HFFc6 (cell line): ENCODE measurements at regions not wholly inside any gene's neighbourhood (a gene's known extent, or its start where the extent isn't known, plus 50 kb on each side); places are given as distances from the start of the nearest gene placed in this dataset.

Experiments used
- DNase-seq: peaks from one replicate; pipeline ENCODE4 v3.0.0-alpha.2; 2018
- H3K27ac Mint-ChIP-seq: 2 replicates; pipeline ENCODE4 v1.8.0; 2020; ENCODE audit warnings: mild to moderate bottlenecking, mixed read lengths
- H3K27me3 Mint-ChIP-seq: 2 replicates; pipeline ENCODE4 v1.8.0; 2021; ENCODE audit warnings: mild to moderate bottlenecking, moderate library complexity, mixed read lengths; ENCODE audit not compliant: insufficient read depth
- H3K36me3 Mint-ChIP-seq: 2 replicates; pipeline ENCODE4 v1.8.0; 2021; ENCODE audit warnings: low read depth, mixed read lengths
- H3K4me1 Mint-ChIP-seq: 2 replicates; pipeline ENCODE4 v1.8.0; 2020; ENCODE audit warnings: low read depth, mixed read lengths
- H3K4me3 Mint-ChIP-seq: 2 replicates; pipeline ENCODE4 v1.8.0; 2020; ENCODE audit warnings: mild to moderate bottlenecking, moderate library complexity, mixed read lengths
- H3K9me3 Mint-ChIP-seq: 2 replicates; pipeline ENCODE4 v1.8.0; 2020; ENCODE audit warnings: mild to moderate bottlenecking, mixed read lengths
- CTCF ChIP-seq: fragments of 200-600 bp; sonication (generic); IDR thresholded peaks from 2 replicates; pipeline ENCODE4 v1.5.0; 2021; ENCODE audit warnings: antibody characterized with exemption, mild to moderate bottlenecking

DNA sequence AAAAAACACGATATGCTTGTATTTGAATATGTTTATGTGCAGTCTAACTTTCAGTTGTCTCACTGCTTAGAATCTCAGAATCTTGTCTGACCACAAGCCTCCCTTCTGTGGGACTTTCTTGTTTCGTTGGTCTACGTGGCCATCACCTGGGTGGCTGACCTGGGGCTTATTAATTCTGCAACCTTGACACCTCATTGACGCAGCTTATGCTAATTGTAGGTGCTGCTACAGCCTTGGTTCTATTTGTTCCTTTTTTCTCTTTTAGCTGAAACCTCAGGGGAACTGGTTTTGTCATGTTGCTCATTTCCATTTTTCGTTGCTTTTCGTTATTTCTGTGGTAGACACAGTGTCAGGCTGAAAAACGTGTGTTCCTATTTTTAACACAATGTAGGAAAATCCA, 273.7 kb downstream of the SLC4A3 start:
- DNase-seq = no peak
- Mint-ChIP-seq H3K27me3 (no peaks in the 10 kb centered on the region), H3K9me3 (no peaks in the 10 kb centered on the region), H3K27ac (no peak overlapping the region), H3K4me1 (no peaks in the 10 kb centered on the region), H3K36me3 (no peaks in the 10 kb centered on the region), H3K4me3 (no peak overlapping the region)
- TF ChIP-seq CTCF = no peak

DNA sequence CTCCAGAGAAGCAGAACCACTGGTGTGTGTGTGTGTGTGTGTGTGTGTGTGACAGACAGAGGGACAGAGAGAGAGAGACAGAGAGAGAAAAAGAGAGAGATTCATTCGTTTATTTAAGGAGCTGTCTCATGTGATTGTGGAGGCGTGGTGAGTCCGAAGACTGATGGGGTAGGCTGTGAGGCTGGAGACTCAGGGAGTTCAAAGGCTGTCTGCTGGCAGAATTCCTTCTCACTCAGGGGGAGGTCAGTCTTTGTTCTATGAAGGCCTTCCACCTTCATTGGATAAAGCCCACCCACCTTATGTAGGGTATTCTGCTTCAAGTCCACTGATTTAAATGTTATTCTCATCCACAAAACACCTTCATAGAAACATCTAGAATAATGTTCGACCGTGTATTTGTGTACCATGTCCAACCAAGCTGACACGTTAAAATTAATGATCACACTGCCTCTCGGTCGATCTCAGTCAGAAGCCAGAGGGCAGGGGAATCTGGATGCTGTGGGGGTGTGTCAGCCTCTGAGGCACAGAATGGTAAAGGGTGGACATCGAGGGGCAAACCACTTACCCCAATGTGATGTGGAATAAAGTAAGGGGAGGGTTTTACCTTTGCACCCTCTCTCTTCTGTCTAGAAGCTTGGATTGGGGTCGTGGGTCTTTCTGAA, 275.6 kb downstream of the SLC4A3 start:
- H3K27ac Mint-ChIP-seq = no peak overlapping the region
- no peaks in the 10 kb centered on the region for H3K36me3 Mint-ChIP-seq
- no peaks in the 10 kb centered on the region for H3K9me3 Mint-ChIP-seq
- H3K27me3 Mint-ChIP-seq = no peaks in the 10 kb centered on the region
- DNase-seq = no peak
- no peaks in the 10 kb centered on the region for H3K4me1 Mint-ChIP-seq
- TF ChIP-seq CTCF = no peak
- H3K4me3 Mint-ChIP-seq = no peak overlapping the region

DNA sequence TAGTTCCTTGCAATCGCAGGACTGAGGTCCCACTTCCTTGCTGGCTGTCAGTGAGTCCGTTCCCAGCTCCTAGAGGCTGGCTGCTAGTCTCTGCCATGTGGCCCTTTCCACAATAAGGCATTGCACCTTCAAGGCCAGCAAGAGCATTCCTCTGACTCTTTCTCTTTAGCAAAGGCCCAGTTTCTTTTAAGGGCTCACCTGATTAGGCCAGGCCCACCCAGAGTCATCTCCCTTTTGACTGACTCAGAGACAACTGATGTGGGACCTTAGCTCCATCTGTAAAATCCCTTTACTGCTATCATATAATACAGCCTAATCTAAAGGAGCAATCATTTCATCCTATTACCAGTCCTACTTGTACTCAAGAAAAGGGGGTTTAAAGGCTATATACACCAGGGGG, 278.2 kb downstream of the SLC4A3 start:
- H3K9me3 Mint-ChIP-seq = no peaks in the 10 kb centered on the region
- no peak for TF ChIP-seq CTCF
- H3K4me1 Mint-ChIP-seq = no peaks in the 10 kb centered on the region
- DNase-seq = no peak
- no peak overlapping the region for H3K4me3 Mint-ChIP-seq
- H3K36me3 Mint-ChIP-seq = no peaks in the 10 kb centered on the region
- H3K27me3 Mint-ChIP-seq = no peaks in the 10 kb centered on the region; the same call in 1 of the 2 replicates
- H3K27ac Mint-ChIP-seq = no peak overlapping the region

- no peak for DNase-seq
- H3K4me3 Mint-ChIP-seq = no peak overlapping the region
Observed at GRCh38 chr2:219906114-219907010, 278.9 kb downstream of the SLC4A3 start.

GRCh38 chr2:219907011-219907365, 279.6 kb downstream of the SLC4A3 start:
- no peak overlapping the region for H3K4me3 Mint-ChIP-seq
- H3K27ac Mint-ChIP-seq = no peak overlapping the region
- H3K36me3 Mint-ChIP-seq = no peaks in the 10 kb centered on the region
- no peak for TF ChIP-seq CTCF
- no peak for DNase-seq
- no peaks in the 10 kb centered on the region for H3K9me3 Mint-ChIP-seq
- no peaks in the 10 kb centered on the region; the same call in 1 of the 2 replicates for H3K27me3 Mint-ChIP-seq
- peaks cover 1% of the 10 kb centered on the region for H3K4me1 Mint-ChIP-seq

More at GRCh38 chr2:219906114-219907010, 278.9 kb downstream of the SLC4A3 start:
- no peaks in the 10 kb centered on the region; the same call in 1 of the 2 replicates for H3K27me3 Mint-ChIP-seq
- H3K4me1 Mint-ChIP-seq = no peaks in the 10 kb centered on the region
- TF ChIP-seq CTCF = no peak
- H3K36me3 Mint-ChIP-seq = no peaks in the 10 kb centered on the region
- H3K9me3 Mint-ChIP-seq = no peaks in the 10 kb centered on the region
- H3K27ac Mint-ChIP-seq = no peak overlapping the region
